KMS-11 (cell line): ENCODE measurements at regions not wholly inside any gene's neighbourhood (a gene's known extent, or its start where the extent isn't known, plus 50 kb on each side); places are given as distances from the start of the nearest gene placed in this dataset.

Experiments
- H2AFZ ChIP-seq: fragments of 200-600 bp; sonication (generic); 2 replicates; pipeline ENCODE4 v1.6.1; 2016; ENCODE audit warnings: antibody characterized with exemption, mixed run types, low read depth
- H3K27ac ChIP-seq: fragments of 200-600 bp; sonication (generic); 2 replicates; pipeline ENCODE4 v1.6.1; 2016; ENCODE audit warnings: mild to moderate bottlenecking, mixed run types
- H3K27me3 ChIP-seq: fragments of 200-600 bp; sonication (generic); 2 replicates; pipeline ENCODE4 v1.6.1; 2017; ENCODE audit warnings: mild to moderate bottlenecking, low read depth, mixed run types, moderate library complexity; ENCODE audit not compliant: insufficient read depth
- H3K36me3 ChIP-seq: fragments of 200-600 bp; sonication (generic); 2 replicates; pipeline ENCODE4 v1.6.1; 2017; ENCODE audit warnings: mild to moderate bottlenecking, mixed run types; ENCODE audit not compliant: insufficient read depth
- H3K4me1 ChIP-seq: fragments of 200-600 bp; sonication (generic); 2 replicates; pipeline ENCODE4 v1.6.1; 2016; ENCODE audit warnings: mild to moderate bottlenecking, low read depth, mixed run types; ENCODE audit not compliant: poor library complexity, severe bottlenecking
- H3K4me2 ChIP-seq: fragments of 200-600 bp; sonication (generic); 2 replicates; pipeline ENCODE4 v1.7.0; 2016; ENCODE audit warnings: mild to moderate bottlenecking, mixed run types
- H3K4me3 ChIP-seq: fragments of 200-600 bp; sonication (generic); IDR thresholded peaks from 2 replicates; pipeline ENCODE4 v1.6.1; 2017; ENCODE audit warnings: low read depth, low read length, mixed read lengths; ENCODE audit not compliant: insufficient read depth
- H3K79me2 ChIP-seq: fragments of 200-600 bp; sonication (generic); 2 replicates; pipeline ENCODE4 v1.6.1; 2016; ENCODE audit warnings: low read depth, mixed run types; ENCODE audit not compliant: insufficient read depth
- H3K9ac ChIP-seq: fragments of 200-600 bp; sonication (generic); 2 replicates; pipeline ENCODE4 v1.6.1; 2016; ENCODE audit warnings: mild to moderate bottlenecking, mixed run types
- H4K20me1 ChIP-seq: fragments of 200-600 bp; sonication (generic); 2 replicates; pipeline ENCODE4 v1.6.1; 2016; ENCODE audit warnings: mild to moderate bottlenecking, mixed run types; ENCODE audit not compliant: insufficient read depth
- TF ChIP-seq, protein P1 (sequence below): fragments of 200-600 bp; sonication (generic); conservative IDR thresholded peaks from 2 replicates; pipeline ENCODE4 v1.6.1; 2017; ENCODE audit warnings: low read depth, mild to moderate bottlenecking, antibody characterized with exemption, low read length, moderate library complexity, mixed read lengths

DNA sequence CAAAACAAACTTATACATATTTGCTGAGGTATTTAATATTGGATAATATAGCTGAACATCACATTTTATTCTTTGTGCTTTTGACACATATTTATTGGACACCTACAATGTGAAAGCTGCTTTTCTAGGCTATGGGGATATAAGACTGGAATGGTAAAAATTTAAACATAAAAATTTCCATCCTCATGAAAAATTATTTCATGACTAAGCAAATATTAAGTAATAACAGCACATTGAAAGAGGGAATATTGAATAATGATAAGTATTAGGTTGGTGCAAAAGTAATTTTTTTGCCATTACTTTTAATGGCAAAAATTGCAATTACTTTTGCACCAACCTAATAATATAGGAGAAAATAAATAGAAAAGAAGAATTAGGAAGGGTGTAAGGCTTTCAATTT is 972.5 kb upstream of the CDH8 start:
- Histone ChIP-seq H3K4me1 (no peaks in the 10 kb centered on the region), H2AFZ (no peak overlapping the region), H3K27ac (no peak overlapping the region), H3K4me2 (no peak overlapping the region), H3K27me3 (no peaks in the 10 kb centered on the region), H3K36me3 (no peaks in the 10 kb centered on the region), H3K79me2 (no peaks in the 10 kb centered on the region), H3K4me3 (no peak overlapping the region), H3K9ac (no peak overlapping the region), H4K20me1 (no peaks in the 10 kb centered on the region)
- TF ChIP-seq, protein P1, sequence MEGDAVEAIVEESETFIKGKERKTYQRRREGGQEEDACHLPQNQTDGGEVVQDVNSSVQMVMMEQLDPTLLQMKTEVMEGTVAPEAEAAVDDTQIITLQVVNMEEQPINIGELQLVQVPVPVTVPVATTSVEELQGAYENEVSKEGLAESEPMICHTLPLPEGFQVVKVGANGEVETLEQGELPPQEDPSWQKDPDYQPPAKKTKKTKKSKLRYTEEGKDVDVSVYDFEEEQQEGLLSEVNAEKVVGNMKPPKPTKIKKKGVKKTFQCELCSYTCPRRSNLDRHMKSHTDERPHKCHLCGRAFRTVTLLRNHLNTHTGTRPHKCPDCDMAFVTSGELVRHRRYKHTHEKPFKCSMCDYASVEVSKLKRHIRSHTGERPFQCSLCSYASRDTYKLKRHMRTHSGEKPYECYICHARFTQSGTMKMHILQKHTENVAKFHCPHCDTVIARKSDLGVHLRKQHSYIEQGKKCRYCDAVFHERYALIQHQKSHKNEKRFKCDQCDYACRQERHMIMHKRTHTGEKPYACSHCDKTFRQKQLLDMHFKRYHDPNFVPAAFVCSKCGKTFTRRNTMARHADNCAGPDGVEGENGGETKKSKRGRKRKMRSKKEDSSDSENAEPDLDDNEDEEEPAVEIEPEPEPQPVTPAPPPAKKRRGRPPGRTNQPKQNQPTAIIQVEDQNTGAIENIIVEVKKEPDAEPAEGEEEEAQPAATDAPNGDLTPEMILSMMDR = no peak

DNA sequence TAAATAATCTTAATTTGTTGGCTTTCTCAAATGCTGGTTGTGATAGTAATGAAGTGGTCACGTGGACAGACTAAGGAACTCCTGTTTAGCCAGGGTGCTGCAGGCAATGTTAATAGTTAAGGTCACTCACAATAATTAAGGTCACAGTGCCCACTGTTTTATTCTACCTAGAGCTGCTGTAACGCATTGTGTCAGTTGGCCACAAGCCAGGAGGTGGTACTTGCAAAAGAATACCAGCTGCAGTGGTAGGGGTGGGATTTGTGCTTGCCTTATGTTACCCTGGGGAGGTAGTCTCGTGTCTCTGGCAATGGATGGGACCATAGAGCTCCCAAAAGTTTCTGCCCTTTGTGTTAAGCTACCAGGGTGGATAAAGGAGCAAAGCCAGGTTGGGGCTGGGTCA is 969.1 kb upstream of the CDH8 start:
- Histone ChIP-seq H3K9ac (no peak overlapping the region), H3K27ac (no peak overlapping the region), H3K4me2 (no peak overlapping the region), H3K4me3 (no peak overlapping the region), H3K4me1 (no peaks in the 10 kb centered on the region), H3K27me3 (no peaks in the 10 kb centered on the region), H4K20me1 (no peaks in the 10 kb centered on the region), H2AFZ (no peak overlapping the region), H3K79me2 (no peaks in the 10 kb centered on the region), H3K36me3 (no peaks in the 10 kb centered on the region)
- TF ChIP-seq, protein P1 = no peak

DNA sequence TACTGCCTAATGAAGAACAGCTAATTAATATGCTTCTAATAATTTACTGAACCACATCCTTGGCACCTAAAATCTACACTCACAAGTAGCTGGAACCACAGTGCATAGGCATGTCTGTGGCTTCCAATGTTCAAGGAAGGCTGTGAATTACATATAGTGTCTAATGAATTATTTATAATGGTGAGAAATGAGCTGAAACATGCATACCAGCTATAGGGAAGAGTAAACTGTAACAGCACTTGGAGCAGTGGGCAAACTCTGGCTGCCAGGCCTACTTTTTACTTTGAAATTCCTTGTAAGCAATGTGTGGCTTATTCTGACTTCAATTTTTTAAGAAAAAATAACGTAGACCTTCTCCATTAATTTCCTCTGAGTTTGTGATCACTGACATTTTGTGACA is 953.2 kb upstream of the CDH8 start:
- Histone ChIP-seq H2AFZ (no peak overlapping the region), H4K20me1 (no peaks in the 10 kb centered on the region), H3K4me1 (no peaks in the 10 kb centered on the region), H3K79me2 (no peaks in the 10 kb centered on the region), H3K27me3 (no peaks in the 10 kb centered on the region), H3K9ac (no peak overlapping the region), H3K27ac (no peak overlapping the region), H3K4me2 (no peak overlapping the region), H3K4me3 (no peak overlapping the region), H3K36me3 (no peaks in the 10 kb centered on the region)
- TF ChIP-seq, protein P1 = no peak

DNA sequence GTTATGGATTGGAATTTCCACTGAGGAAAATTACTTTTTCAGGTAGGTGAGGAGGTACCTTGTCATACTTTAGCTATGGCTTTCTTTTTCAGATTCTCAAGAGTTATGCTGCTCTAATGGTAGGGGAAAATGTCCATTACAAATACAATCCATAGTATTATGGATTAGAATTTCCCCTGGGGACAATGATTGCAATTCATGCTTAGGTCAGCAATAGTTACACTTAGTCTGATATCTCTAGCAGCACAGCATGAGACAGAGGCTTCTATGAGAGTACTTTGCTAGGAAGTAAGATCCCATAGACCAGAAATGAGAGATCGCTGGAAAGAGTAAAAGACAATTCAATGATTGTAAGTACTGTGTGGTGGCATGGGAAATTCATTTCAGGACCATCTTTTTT is 949.5 kb upstream of the CDH8 start:
- Histone ChIP-seq H3K27ac (no peak overlapping the region), H3K36me3 (no peaks in the 10 kb centered on the region), H4K20me1 (no peaks in the 10 kb centered on the region), H2AFZ (no peak overlapping the region), H3K9ac (no peak overlapping the region), H3K27me3 (no peaks in the 10 kb centered on the region), H3K4me2 (no peak overlapping the region), H3K4me1 (no peaks in the 10 kb centered on the region), H3K4me3 (no peak overlapping the region), H3K79me2 (no peaks in the 10 kb centered on the region)
- TF ChIP-seq, protein P1 = no peak

DNA sequence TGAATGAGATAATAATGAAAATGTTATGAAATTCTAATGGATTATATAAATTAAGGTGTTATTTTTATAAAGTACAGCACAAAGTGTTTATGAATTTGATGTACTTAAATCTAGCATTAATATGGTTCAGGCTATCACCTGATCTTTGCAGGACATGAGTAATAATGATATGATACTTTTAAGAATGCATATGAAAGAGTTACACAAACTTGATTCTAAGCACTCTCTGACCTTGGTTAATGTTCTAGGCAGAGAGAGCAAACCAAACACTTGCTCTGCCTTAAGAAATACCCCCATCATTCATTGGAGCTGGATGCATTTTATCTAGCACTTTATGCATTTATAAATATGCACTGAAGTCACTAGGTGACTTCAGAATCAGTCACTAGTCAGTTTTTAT is 942.2 kb upstream of the CDH8 start:
- TF ChIP-seq, protein P1 = no peak
- Histone ChIP-seq H4K20me1 (no peaks in the 10 kb centered on the region), H3K27me3 (no peaks in the 10 kb centered on the region), H3K4me3 (no peak overlapping the region), H3K4me1 (no peaks in the 10 kb centered on the region), H3K4me2 (no peak overlapping the region), H3K36me3 (no peaks in the 10 kb centered on the region), H2AFZ (no peak overlapping the region), H3K79me2 (no peaks in the 10 kb centered on the region), H3K27ac (no peak overlapping the region), H3K9ac (no peak overlapping the region)
